A673 (cell line): ENCODE measurements at regions not wholly inside any gene's neighbourhood (a gene's known extent, or its start where the extent isn't known, plus 50 kb on each side); places are given as distances from the start of the nearest gene placed in this dataset.
"Not testable (repeated sequence)": the region's sequence is repeated elsewhere in the genome, so short reads cannot be mapped to it uniquely, and the experiment has no call there.

ENCODE experiments used
- BruUV-seq: library from RNA; stranded (reverse); fragments of 400-500 nt; replicated peaks from 2 replicates; lab custom pipeline; 2021; lab: Mats Ljungman, UMichigan
- CTCF ChIA-PET: fragments of 300-600 bp; sonication (Branson Sonifier 250); formaldehyde crosslinking; loops from one replicate; lab custom pipeline; 2022; ENCODE audit warnings: antibody characterized with exemption; lab: Charles Lee
- POLR2A ChIA-PET: fragments of 300-600 bp; sonication (Branson Sonifier 250); formaldehyde crosslinking; loops from one replicate; lab custom pipeline; 2022; ENCODE audit warnings: antibody characterized with exemption; ENCODE audit not compliant: low non-redundant PET; lab: Charles Lee
- DNase-seq: peaks from one replicate; pipeline ENCODE4 v3.0.0-alpha.2; 2015; ENCODE audit warnings: low spot score
- H3K27ac ChIP-seq: fragments of 200-600 bp; sonication (generic); 2 replicates; pipeline ENCODE4 v1.5.1; 2016; ENCODE audit warnings: mixed run types, low read depth, mild to moderate bottlenecking, mixed read lengths, antibody characterized with exemption, low read length; ENCODE audit not compliant: poor library complexity, severe bottlenecking
- H3K27me3 ChIP-seq: fragments of 200-600 bp; sonication (generic); replicated peaks from 2 replicates; pipeline ENCODE4 v1.6.1; 2017; ENCODE audit warnings: mixed run types, low read depth, mild to moderate bottlenecking, mixed read lengths, antibody characterized with exemption, low read length; ENCODE audit not compliant: insufficient read depth, poor library complexity
- H3K36me3 ChIP-seq: fragments of 200-600 bp; sonication (generic); 2 replicates; pipeline ENCODE4 v1.6.1; 2016; ENCODE audit warnings: mixed run types, mild to moderate bottlenecking, mixed read lengths, antibody characterized with exemption, low read length; ENCODE audit not compliant: insufficient read depth, poor library complexity, severe bottlenecking
- H3K4me1 ChIP-seq: fragments of 200-600 bp; sonication (generic); 2 replicates; pipeline ENCODE4 v1.6.1; 2017; ENCODE audit warnings: mixed run types, mild to moderate bottlenecking, mixed read lengths, antibody characterized with exemption, low read length; ENCODE audit not compliant: insufficient read depth, poor library complexity, severe bottlenecking
- H3K4me3 ChIP-seq: fragments of 200-600 bp; sonication (generic); 2 replicates; pipeline ENCODE4 v1.5.1; 2016; ENCODE audit warnings: low read depth, mixed run types, mild to moderate bottlenecking, mixed read lengths, low read length; ENCODE audit not compliant: poor library complexity, severe bottlenecking
- H3K9me3 ChIP-seq: fragments of 200-600 bp; sonication (generic); 2 replicates; pipeline ENCODE4 v1.6.1; 2016; ENCODE audit warnings: mixed run types, low read depth, mild to moderate bottlenecking, mixed read lengths, antibody characterized with exemption, low read length; ENCODE audit not compliant: poor library complexity, severe bottlenecking
- CTCF ChIP-seq: fragments of 300-800, 200-600 bp; sonication (generic); conservative IDR thresholded peaks from 2 replicates; pipeline ENCODE4 v1.5.1; 2017; ENCODE audit warnings: low read depth, mild to moderate bottlenecking, antibody characterized with exemption, low read length, moderate library complexity, mixed read lengths
- EZH2 ChIP-seq: fragments of 200-600 bp; sonication (generic); IDR thresholded peaks from 2 replicates; pipeline ENCODE4 v1.6.1; 2017; ENCODE audit warnings: borderline replicate concordance, low read depth, mild to moderate bottlenecking, mixed read lengths, antibody characterized with exemption, low read length; ENCODE audit not compliant: poor library complexity, severe bottlenecking
- intact Hi-C: fragments of 100-400 bp; cut with micrococcal nuclease; formaldehyde crosslinking; loops from one replicate; pipeline ENCODE4 v1.10.0; 2022; ENCODE audit not compliant: unreplicated experiment

- CTCF ChIA-PET, result no interaction called here
These were observed 174.2 kb downstream of the RTP5 start for GRCh38 chr2:242043538-242044312.

GRCh38 chr2:242044313-242044590 is 174.7 kb downstream of the RTP5 start:
- no peaks in the 10 kb centered on the region for H3K9me3 ChIP-seq
- TF ChIP-seq CTCF (no peak), EZH2 (no peak)
- no peak overlapping the region for H3K27ac ChIP-seq
- CTCF ChIA-PET, result no interaction called here
- POLR2A ChIA-PET, result no interaction called here
- BruUV-seq, result no TSS peak
- H3K4me1 ChIP-seq, result peaks cover 12% of the 10 kb centered on the region
- no peak for DNase-seq
- H3K27me3 ChIP-seq, result no peaks in the 10 kb centered on the region
- intact Hi-C loops, result no loop called here
- H3K4me3 ChIP-seq, result no peak overlapping the region
- H3K36me3 ChIP-seq, result no peaks in the 10 kb centered on the region

More at GRCh38 chr2:242043538-242044312, 174.2 kb downstream of the RTP5 start:
- DNase-seq, result no peak
- Histone ChIP-seq H3K27ac (no peak overlapping the region), H3K27me3 (no peaks in the 10 kb centered on the region), H3K36me3 (no peaks in the 10 kb centered on the region), H3K4me1 (peaks cover 12% of the 10 kb centered on the region), H3K9me3 (no peaks in the 10 kb centered on the region), H3K4me3 (no peak overlapping the region)
- intact Hi-C loops, result no loop called here
- POLR2A ChIA-PET, result no interaction called here
- no peak for TF ChIP-seq CTCF
- no peak for TF ChIP-seq EZH2
- BruUV-seq, result no TSS peak

GRCh38 chr2:242045596-242046144 is 176.1 kb downstream of the RTP5 start:
- intact Hi-C loops, H3K27me3 ChIP-seq, H3K9me3 ChIP-seq, DNase-seq, BruUV-seq, CTCF ChIA-PET, H3K36me3 ChIP-seq, POLR2A ChIA-PET, H3K27ac ChIP-seq, H3K4me3 ChIP-seq: not testable (repeated sequence)
- peaks cover 12% of the 10 kb centered on the region for H3K4me1 ChIP-seq
